Stimulated activated naive CD4-positive, alpha-beta T cell (primary cell): ENCODE measurements at regions not wholly inside any gene's neighbourhood (a gene's known extent, or its start where the extent isn't known, plus 50 kb on each side); places are given as distances from the start of the nearest gene placed in this dataset.

Experiments used
- DNase-seq, 6 experiments: peaks; one replicate each; lab custom pipeline; 2025; lab: John Stamatoyannopoulos, UW

DNA sequence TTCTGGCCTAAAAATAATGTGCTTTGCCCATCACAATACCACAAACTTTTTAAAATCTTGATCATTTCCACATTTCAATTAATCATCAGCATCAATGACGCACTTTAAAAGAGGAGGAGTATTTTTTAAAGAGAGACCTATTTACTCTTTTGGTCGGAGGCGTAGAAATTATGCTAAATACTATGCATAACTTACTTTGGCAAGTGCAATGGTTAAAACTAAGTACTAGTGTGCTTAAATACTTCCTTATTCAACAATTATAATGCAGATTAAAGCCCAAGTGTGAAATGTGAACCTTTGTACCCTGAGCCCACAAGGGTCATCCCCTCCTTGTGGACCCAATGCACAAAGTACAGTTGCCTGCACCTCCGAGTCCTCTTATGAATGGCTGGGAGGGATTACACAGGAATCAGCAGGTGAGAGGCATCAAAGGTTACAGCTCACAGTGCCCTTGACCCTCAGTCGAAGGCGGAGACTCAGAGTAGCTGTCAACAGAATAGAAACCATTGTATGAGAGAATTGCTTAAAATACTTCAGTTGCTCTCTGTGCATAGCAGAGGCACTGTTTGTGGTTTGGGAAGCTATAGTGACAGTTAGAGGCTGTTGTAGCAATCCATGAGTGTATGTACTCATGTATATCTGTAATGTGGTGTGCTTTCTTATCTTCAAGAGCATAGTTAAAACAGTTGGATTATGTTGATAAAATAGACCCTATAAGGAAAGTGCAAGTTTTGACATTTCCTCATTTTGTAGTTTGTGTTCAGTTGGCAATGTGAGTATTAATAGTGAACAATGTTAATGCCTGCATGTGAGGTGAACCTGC, 151.7 kb upstream of the ITGA4 start:
- DNase-seq, result peak in 5 of 6 experiments; percentile 2 to 46 (median 23)

- DNase-seq, result peak in 3 of 6 experiments; percentile 51 to 57 (median 55)
Observed at GRCh38 chr2:181306785-181307184, 150.4 kb upstream of the ITGA4 start.

DNA sequence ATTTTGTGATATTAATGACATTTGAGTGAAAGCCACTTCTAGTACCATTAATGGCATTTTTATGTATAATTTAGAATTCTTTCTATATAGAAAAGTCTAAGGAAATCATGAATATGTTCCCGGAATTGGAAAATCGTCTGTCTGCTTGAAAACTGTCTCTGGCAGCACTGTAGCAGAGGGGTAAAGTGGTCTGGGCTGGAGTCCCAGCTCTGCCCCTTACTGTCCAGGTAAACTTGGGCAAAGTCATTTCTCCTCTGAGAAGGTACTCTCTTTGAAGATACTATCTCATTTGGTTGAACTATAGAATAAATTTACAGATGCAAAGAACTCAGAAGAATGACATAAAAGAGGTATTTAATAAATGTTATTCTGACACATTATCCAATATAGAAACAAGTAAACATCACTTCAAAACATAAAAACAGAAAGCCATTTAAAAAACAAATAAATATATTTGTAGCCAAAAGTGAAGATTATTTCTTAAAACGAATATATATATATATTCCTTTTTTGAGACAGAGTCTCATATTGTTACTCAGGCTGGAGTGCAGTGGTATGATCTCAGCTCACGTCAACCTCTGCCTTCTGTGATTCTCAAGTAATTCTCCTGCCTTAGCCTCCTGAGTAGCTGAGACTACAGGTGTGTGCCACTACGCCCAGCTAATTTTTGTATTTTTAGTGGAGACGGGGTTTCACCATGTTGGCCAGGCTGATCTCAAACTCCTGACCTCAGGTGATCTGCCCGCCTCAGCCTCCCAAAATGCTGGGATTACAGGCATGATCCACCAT, 149.8 kb upstream of the ITGA4 start:
- peak in 3 of 6 experiments; percentile 9 to 35 (median 17) for DNase-seq

DNA sequence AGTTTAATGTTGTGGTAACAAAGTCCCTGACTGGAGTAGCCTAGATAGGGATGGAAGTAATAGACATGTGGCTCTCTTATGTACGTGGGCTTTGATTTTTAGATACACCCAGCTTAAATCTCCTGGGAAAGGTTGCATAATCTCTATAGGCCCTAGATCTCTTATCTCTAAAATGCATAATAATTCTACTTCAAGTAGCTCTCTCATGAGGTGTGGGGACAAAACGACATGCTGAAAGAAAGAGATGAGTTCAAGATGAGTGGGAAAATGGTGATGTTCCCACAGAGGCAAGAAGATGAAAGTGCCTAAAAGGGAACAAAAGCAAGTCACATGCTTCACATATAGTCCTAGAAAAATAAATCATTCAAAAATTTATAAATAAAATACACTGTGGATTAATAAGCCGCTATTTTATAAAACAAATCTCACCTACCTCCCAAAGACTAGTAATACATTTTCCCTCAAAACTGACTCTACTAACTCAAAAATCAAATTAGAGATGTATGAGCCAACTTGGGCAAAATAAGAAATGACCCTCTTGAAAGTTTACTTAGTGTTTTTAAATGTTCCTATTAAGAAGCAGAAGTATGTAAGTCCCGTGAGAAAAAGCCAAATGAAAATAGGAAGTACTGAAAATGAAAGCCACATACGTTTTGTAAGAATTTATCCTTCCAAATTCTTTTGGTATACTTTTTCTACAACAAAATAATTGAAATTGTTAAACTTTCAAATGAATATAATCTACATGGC, 148.2 kb upstream of the ITGA4 start:
- DNase-seq, result peak in 2 of 6 experiments; percentile 8 to 15

DNA sequence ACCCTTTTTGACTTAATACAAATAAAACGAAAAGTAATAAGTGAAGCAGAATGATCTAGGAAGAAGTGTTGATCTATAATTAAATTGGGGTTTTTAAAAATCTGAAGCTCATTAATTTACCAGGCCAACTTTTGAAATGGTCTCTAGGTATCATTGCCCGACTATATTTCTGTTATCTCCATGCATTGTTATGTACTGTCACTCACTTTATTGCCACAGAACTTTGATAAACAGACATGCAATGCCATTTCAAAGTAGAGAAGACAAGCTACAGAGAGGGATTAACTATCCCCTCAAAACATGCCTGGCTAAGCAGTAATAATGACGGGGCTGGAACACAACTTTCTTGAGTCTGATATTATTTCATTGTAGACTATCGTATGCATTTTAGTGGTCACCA, 147.6 kb upstream of the ITGA4 start:
- no peak for DNase-seq

- DNase-seq, result no peak
Observed at GRCh38 chr2:181310967-181311366, 146.2 kb upstream of the ITGA4 start.

GRCh38 chr2:181311837-181312236, 145.3 kb upstream of the ITGA4 start:
- peak in 2 of 6 experiments; percentile 0 to 15 for DNase-seq

GRCh38 chr2:181312515-181312927, 144.7 kb upstream of the ITGA4 start:
- DNase-seq, result peak in 4 of 6 experiments; percentile 0 to 25 (median 17)

- no peak for DNase-seq
Observed at GRCh38 chr2:181313845-181314244, 143.3 kb upstream of the ITGA4 start.

DNA sequence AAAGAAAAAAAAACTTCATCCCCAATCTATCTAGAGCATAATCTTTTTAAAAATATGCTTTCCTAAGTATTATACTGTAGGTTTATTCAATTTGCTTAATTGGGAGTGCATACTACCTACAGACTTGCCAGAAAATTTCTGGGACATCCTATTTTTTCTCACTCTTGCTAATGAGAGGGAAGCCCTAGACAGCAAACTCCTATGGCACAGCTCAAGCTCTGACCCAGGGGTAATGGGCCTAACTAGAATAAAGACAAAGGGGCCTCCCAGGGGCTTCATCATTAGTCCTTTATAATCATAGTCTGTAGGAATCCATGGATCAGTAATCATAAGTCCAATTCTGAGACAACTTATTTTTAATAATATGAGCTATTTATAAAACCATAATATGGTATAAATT, 142.6 kb upstream of the ITGA4 start:
- no peak for DNase-seq

GRCh38 chr2:181317511-181317910, 139.7 kb upstream of the ITGA4 start:
- DNase-seq, result no peak

GRCh38 chr2:181318504-181319280, 138.5 kb upstream of the ITGA4 start:
- DNase-seq, result no peak

GRCh38 chr2:181319286-181319685, 137.9 kb upstream of the ITGA4 start:
- no peak for DNase-seq

DNA sequence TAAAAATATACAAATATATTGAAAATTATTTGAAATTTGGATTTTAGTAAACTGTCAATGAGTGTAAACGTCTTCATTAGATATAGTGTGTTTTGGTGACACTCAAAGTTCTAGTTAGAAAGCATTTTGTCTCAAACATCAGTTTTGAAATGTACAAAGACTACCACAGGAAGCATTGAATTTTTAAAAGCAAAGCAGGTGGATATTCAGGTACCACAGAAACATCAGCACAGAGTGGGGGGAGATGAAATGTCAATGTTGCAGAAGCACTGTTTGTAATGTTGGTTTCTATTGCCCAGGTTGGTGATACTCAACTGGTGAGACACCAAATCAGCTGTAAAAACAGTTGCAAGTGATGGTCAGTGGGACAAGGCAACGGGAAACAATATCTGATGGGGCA, 136.5 kb upstream of the ITGA4 start:
- DNase-seq, result no peak

GRCh38 chr2:181324912-181325311, 132.3 kb upstream of the ITGA4 start:
- DNase-seq, result no peak

GRCh38 chr2:181326661-181327060, 130.5 kb upstream of the ITGA4 start:
- no peak for DNase-seq

- DNase-seq, result no peak
Observed at GRCh38 chr2:181330286-181330685, 126.9 kb upstream of the ITGA4 start.

- no peak for DNase-seq
Observed at GRCh38 chr2:181332044-181332605, 125.1 kb upstream of the ITGA4 start.

GRCh38 chr2:181334158-181334826, 122.9 kb upstream of the ITGA4 start:
- DNase-seq, result no peak

DNA sequence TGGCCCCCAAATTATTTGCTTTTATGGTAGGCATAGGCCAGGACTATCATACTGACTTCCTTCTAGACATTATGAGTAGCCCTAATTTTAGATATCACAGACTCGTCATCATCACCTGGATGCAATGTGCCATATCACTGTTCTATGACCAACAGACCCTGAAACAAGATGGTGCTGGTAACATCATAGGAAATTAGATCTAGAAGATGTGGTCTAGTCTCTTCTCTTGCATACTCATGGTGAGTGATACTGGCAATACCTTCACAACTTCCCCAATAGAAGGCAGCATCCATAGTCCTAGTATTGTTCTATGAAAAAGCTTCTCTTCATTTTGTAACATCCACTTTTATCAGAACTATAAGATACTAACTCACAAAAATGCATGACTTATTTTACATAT, 116.3 kb upstream of the ITGA4 start:
- no peak for DNase-seq
